K562 (cell line): ENCODE measurements at regions not wholly inside any gene's neighbourhood (a gene's known extent, or its start where the extent isn't known, plus 50 kb on each side); places are given as distances from the start of the nearest gene placed in this dataset.

Source experiments
- CBFA2T3 ChIP-seq: fragments of 450-650 bp; IDR thresholded peaks from 2 replicates; pipeline ENCODE4 v1.6.1; 2017
- CREBBP ChIP-seq: IDR thresholded peaks from one replicate; pipeline ENCODE4 v1.6.1; 2012; ENCODE audit warnings: low read depth, mild to moderate bottlenecking, control low read depth, inconsistent platforms, low read length
- DIDO1 ChIP-seq: fragments of 450-650 bp; IDR thresholded peaks from 2 replicates; pipeline ENCODE4 v1.6.1; 2016; ENCODE audit warnings: low read depth, missing biosample characterization, missing genetic modification characterization
- DPF2 ChIP-seq: fragments of 450-650 bp; IDR thresholded peaks from 2 replicates; pipeline ENCODE4 v1.6.1; 2016
- HCFC1 ChIP-seq: IDR thresholded peaks from 2 replicates; pipeline ENCODE4 v1.6.1; 2012; ENCODE audit warnings: low read depth, low read length, improper control_type of control experiment
- HNRNPUL1 ChIP-seq: fragments of 200-400 bp; formaldehyde crosslinking; IDR thresholded peaks from 2 replicates; pipeline ENCODE4 v1.6.1; 2017; ENCODE audit warnings: low read length
- ILK ChIP-seq: fragments of 450-650 bp; IDR thresholded peaks from 2 replicates; pipeline ENCODE4 v1.6.1; 2016; ENCODE audit warnings: missing genetic modification characterization, low read depth, mild to moderate bottlenecking, missing compliant biosample characterization, moderate library complexity, borderline replicate concordance
- MAFG ChIP-seq: fragments of 450-650 bp; conservative IDR thresholded peaks from 2 replicates; pipeline ENCODE4 v1.6.1; 2016; ENCODE audit warnings: missing genetic modification characterization, missing compliant biosample characterization
- NONO ChIP-seq, 2 experiments: fragments of 200-400 bp in 1 of 2; fragments of 450-650 bp in 1 of 2; formaldehyde crosslinking in 1 of 2; IDR thresholded peaks; 2 replicates each; pipeline ENCODE4 v1.6.1; 2017; ENCODE audit warnings: low read depth in 2 of 2, mild to moderate bottlenecking in 2 of 2, moderate library complexity in 2 of 2, low read length in 1 of 2
- SMAD2 ChIP-seq: fragments of 150-350 bp; IDR thresholded peaks from 2 replicates; pipeline ENCODE4 v1.6.1; 2014; ENCODE audit warnings: low read depth, mild to moderate bottlenecking, low read length
- SRSF3 ChIP-seq: fragments of 200-400 bp; formaldehyde crosslinking; IDR thresholded peaks from 2 replicates; pipeline ENCODE4 v1.6.1; 2016; ENCODE audit warnings: mild to moderate bottlenecking, low read length, moderate library complexity; ENCODE audit not compliant: insufficient read depth
- TAL1 ChIP-seq: fragments of 450-650 bp; IDR thresholded peaks from 2 replicates; pipeline ENCODE4 v1.6.1; 2016; ENCODE audit warnings: mild to moderate bottlenecking
- TEAD4 ChIP-seq, 2 experiments: sonication (generic) in 1 of 2; formaldehyde crosslinking in 1 of 2; IDR thresholded peaks; 2 replicates each; pipeline versions ENCODE4 v1.6.1 to v1.8.0; 2012 to 2022; ENCODE audit warnings: borderline replicate concordance in 1 of 2, inconsistent platforms in 1 of 2, low read length in 1 of 2, mild to moderate bottlenecking in 1 of 2, missing genetic modification reagents in 1 of 2
- ZNF212 ChIP-seq: fragments of 450-650 bp; formaldehyde crosslinking; IDR thresholded peaks from 2 replicates; pipeline ENCODE4 v1.4.0; 2020; ENCODE audit warnings: mild to moderate bottlenecking
- ZNF561 ChIP-seq: fragments of 450-650 bp; formaldehyde crosslinking; conservative IDR thresholded peaks from 2 replicates; pipeline ENCODE4 v1.4.0; 2020; ENCODE audit warnings: mild to moderate bottlenecking, moderate library complexity
- ZZZ3 ChIP-seq: fragments of 450-650 bp; IDR thresholded peaks from 2 replicates; pipeline ENCODE4 v1.6.1; 2016; ENCODE audit warnings: antibody characterized with exemption, mild to moderate bottlenecking, moderate library complexity
- TF ChIP-seq, protein P1 (sequence below): sonication (generic); formaldehyde crosslinking; IDR thresholded peaks from 2 replicates; pipeline ENCODE4 v1.8.0; 2023; ENCODE audit warnings: missing genetic modification reagents, mild to moderate bottlenecking, borderline replicate concordance
- TF ChIP-seq, protein P2 (sequence below): fragments of 450-650 bp; IDR thresholded peaks from 2 replicates; pipeline ENCODE4 v1.6.1; 2017; ENCODE audit warnings: mild to moderate bottlenecking, moderate library complexity
- TF ChIP-seq, protein P3 (sequence below), 2 experiments: fragments of 450-650 bp; IDR thresholded peaks; 2 replicates each; pipeline ENCODE4 v1.6.1; 2018; ENCODE audit warnings: mild to moderate bottlenecking in 2 of 2, low read depth in 1 of 2; ENCODE audit not compliant: partially characterized antibody in 2 of 2

DNA sequence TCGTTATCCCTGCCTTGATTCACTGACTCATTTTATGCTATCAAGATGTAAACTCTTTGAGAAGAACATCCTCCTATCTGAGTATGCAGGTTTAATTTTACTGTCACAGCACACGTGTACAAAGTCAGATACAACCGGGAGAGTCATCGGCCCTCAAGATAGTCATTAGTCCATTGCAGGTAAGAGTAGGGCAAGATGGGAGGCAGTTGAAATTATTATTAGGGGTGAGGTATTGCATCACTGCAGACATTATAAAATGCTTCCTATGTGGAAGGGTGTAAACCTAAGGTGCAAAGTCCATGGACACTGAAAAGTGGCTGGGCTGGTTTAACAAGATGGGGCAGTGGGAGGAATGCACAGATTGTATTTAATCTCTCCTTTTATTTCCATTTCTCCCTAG lies 113.7 kb downstream of the ARL4A start (continued):
- TF ChIP-seq, protein P1, sequence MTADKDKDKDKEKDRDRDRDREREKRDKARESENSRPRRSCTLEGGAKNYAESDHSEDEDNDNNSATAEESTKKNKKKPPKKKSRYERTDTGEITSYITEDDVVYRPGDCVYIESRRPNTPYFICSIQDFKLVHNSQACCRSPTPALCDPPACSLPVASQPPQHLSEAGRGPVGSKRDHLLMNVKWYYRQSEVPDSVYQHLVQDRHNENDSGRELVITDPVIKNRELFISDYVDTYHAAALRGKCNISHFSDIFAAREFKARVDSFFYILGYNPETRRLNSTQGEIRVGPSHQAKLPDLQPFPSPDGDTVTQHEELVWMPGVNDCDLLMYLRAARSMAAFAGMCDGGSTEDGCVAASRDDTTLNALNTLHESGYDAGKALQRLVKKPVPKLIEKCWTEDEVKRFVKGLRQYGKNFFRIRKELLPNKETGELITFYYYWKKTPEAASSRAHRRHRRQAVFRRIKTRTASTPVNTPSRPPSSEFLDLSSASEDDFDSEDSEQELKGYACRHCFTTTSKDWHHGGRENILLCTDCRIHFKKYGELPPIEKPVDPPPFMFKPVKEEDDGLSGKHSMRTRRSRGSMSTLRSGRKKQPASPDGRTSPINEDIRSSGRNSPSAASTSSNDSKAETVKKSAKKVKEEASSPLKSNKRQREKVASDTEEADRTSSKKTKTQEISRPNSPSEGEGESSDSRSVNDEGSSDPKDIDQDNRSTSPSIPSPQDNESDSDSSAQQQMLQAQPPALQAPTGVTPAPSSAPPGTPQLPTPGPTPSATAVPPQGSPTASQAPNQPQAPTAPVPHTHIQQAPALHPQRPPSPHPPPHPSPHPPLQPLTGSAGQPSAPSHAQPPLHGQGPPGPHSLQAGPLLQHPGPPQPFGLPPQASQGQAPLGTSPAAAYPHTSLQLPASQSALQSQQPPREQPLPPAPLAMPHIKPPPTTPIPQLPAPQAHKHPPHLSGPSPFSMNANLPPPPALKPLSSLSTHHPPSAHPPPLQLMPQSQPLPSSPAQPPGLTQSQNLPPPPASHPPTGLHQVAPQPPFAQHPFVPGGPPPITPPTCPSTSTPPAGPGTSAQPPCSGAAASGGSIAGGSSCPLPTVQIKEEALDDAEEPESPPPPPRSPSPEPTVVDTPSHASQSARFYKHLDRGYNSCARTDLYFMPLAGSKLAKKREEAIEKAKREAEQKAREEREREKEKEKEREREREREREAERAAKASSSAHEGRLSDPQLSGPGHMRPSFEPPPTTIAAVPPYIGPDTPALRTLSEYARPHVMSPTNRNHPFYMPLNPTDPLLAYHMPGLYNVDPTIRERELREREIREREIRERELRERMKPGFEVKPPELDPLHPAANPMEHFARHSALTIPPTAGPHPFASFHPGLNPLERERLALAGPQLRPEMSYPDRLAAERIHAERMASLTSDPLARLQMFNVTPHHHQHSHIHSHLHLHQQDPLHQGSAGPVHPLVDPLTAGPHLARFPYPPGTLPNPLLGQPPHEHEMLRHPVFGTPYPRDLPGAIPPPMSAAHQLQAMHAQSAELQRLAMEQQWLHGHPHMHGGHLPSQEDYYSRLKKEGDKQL (CRISPR knock-in tag): no peak
- TF ChIP-seq TAL1 (peak; percentile 62), HCFC1 (no peak), CBFA2T3 (peak; percentile 62), DPF2 (0 out of 2 replicates have a peak, but pooled peaks have one; percentile 53), SMAD2 (no peak), MAFG (tag) (no peak), ZNF212 (CRISPR knock-in tag) (no peak), DIDO1 (tag) (no peak), SRSF3 (no peak), CREBBP (no peak), NONO (IDR thresholded peaks at IDR 0.05; ENCODE audit: low read depth in 2 of 2, low read length in 1 of 2) (no peak), ZNF561 (CRISPR knock-in tag) (no peak), HNRNPUL1 (no peak), ZZZ3 (no peak), TEAD4 (IDR thresholded peaks at IDR 0.05; ENCODE audit: low read length) (peak; percentile 69), TEAD4 (CRISPR knock-in tag; IDR thresholded peaks at IDR 0.05; ENCODE audit: borderline replicate concordance) (no peak), ILK (tag) (no peak)
- TF ChIP-seq, protein P2, sequence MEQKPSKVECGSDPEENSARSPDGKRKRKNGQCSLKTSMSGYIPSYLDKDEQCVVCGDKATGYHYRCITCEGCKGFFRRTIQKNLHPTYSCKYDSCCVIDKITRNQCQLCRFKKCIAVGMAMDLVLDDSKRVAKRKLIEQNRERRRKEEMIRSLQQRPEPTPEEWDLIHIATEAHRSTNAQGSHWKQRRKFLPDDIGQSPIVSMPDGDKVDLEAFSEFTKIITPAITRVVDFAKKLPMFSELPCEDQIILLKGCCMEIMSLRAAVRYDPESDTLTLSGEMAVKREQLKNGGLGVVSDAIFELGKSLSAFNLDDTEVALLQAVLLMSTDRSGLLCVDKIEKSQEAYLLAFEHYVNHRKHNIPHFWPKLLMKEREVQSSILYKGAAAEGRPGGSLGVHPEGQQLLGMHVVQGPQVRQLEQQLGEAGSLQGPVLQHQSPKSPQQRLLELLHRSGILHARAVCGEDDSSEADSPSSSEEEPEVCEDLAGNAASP: no peak
- TF ChIP-seq, protein P3, sequence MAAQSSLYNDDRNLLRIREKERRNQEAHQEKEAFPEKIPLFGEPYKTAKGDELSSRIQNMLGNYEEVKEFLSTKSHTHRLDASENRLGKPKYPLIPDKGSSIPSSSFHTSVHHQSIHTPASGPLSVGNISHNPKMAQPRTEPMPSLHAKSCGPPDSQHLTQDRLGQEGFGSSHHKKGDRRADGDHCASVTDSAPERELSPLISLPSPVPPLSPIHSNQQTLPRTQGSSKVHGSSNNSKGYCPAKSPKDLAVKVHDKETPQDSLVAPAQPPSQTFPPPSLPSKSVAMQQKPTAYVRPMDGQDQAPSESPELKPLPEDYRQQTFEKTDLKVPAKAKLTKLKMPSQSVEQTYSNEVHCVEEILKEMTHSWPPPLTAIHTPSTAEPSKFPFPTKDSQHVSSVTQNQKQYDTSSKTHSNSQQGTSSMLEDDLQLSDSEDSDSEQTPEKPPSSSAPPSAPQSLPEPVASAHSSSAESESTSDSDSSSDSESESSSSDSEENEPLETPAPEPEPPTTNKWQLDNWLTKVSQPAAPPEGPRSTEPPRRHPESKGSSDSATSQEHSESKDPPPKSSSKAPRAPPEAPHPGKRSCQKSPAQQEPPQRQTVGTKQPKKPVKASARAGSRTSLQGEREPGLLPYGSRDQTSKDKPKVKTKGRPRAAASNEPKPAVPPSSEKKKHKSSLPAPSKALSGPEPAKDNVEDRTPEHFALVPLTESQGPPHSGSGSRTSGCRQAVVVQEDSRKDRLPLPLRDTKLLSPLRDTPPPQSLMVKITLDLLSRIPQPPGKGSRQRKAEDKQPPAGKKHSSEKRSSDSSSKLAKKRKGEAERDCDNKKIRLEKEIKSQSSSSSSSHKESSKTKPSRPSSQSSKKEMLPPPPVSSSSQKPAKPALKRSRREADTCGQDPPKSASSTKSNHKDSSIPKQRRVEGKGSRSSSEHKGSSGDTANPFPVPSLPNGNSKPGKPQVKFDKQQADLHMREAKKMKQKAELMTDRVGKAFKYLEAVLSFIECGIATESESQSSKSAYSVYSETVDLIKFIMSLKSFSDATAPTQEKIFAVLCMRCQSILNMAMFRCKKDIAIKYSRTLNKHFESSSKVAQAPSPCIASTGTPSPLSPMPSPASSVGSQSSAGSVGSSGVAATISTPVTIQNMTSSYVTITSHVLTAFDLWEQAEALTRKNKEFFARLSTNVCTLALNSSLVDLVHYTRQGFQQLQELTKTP (IDR thresholded peaks at IDR 0.05; ENCODE audit: low read depth in 1 of 2, partially characterized antibody in 2 of 2): no peak
